H4 (cell line): ENCODE measurements at regions not wholly inside any gene's neighbourhood (a gene's known extent, or its start where the extent isn't known, plus 50 kb on each side); places are given as distances from the start of the nearest gene placed in this dataset.
"Not testable (repeated sequence)": the region's sequence is repeated elsewhere in the genome, so short reads cannot be mapped to it uniquely, and the experiment has no call there.

ENCODE experiments used
- DNase-seq: peaks from one replicate; pipeline ENCODE4 v3.0.0-alpha.2; 2015; ENCODE audit warnings: low spot score

GRCh38 chr14:53672526-53672925, 284.1 kb downstream of the BMP4 start:
- no peak for DNase-seq

DNA sequence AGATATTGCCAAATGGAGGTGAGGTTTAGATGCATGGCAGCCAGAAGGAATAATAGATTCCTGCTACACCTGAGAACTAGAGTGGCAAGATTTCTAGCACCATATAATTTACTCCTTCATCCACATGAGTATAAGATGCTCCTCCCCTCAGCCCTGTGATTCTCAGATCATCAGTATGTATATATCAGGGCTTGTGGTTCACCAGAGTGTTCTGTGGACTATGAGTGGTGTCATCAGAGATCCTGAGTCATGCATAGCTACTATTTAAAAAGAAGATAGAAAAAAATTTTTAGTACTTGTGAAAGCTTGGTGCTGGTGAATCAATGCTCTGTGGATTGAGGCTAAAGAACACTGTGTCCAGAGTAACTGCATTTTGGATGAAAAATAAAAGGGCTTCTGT, 285.9 kb downstream of the BMP4 start:
- peak; percentile 46 for DNase-seq

DNA sequence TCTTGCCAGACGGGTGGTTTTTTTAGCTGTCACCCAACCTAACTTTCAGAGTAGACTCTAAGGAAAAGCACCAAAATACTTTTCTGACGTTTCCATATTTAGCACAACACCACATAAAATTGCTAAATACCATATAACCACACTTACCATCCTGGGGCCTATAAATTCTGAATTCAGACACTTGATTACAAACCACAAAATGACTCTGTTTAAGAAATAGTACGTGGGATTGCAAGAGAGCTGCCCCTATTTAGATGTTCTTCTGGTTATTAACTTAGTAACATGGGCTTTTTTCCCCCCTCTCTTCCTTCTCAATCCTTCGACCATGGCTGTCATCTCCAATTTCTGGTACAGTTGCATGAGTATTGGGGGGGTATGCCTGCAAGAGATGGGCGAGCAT, 287.7 kb downstream of the BMP4 start:
- DNase-seq: peak; percentile 9

GRCh38 chr14:53663709-53664108, 292.9 kb downstream of the BMP4 start:
- peak; percentile 18 for DNase-seq

DNA sequence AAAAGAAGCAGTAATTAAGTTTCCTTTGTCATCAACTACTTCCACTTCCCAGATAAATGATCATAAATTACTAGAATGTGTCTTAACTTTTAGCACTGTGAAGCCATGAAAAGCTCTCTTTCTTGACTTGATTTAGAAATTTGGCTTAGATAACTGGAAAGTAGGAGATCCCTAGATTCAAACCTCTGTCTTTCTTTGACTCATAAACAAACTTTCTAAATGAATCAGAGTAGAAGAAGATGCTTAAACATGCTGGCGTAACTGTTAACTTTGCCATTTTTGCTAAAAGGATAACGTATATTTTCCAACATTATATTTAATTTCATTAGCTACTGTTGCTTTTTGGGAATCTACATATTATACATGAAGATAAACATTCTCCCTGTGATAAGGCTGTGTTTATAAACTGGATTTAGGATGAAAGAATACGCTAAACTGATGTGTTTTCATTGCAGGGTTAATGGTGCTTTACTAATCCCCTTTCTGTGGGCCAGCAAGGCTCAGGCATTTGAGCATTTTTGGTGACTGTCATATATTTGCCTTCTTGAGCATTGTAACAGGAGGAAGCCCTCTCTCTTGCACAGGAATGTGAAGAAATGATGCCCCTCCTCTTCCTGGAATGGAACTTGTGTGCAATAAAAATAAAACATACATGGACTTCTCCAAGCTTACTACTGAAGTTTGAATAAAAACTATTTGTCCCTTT, 301.4 kb downstream of the BMP4 start:
- no peak for DNase-seq

GRCh38 chr14:53652068-53652467, 304.6 kb downstream of the BMP4 start:
- DNase-seq: no peak

DNA sequence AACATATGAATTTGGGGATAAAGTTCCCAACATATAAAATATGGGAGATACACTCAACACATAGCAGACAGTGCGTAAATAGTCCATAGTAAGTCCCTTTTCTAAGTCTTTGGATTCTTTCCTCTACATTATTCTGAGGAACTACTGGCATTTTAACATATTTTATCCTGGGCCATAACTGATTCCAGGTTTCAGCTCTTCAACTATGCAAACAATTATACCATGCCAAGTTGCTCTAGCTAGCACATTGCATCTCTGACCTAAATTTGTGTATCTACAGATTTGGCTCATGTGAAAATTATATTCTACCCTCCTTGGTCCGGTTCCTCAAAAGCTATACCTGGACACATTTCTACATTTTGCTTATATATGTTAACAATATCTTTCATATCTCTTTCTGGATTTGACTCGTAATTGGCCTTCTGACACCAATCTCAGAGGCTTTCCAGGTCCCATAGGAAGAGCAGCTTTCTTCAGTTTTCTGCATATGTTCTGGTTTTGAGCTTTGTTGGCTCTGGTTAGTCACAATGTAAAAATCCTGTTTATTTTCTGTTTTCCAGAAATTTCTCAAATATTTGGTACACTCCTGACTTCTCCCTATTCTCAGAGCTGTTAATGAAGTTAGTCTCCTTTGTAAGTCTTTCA, 305.4 kb downstream of the BMP4 start:
- no peak for DNase-seq

GRCh38 chr14:53646925-53647324, 309.7 kb downstream of the BMP4 start:
- no peak for DNase-seq

- DNase-seq: no peak
Measured at GRCh38 chr14:53640695-53641094, 315.9 kb downstream of the BMP4 start.

DNA sequence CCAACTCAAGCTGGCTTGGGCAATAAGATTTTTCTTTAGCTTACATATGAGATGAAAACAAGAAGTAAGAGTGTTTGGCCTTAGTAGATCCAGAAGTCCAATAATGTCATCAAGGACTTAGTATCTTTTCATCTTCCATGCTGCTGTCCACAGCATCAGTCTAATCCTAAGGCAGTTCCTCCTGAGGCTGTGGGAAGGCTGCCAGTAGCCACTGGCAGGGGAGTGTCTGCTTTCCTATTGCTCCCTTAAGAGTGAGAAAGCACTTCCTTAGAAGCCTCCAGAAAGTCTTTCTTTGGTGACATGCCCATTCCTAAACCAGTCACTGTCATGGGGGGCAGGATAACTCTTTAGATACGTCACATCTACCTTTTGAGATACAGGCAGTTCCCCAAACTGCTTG, 317.7 kb downstream of the BMP4 start:
- no peak for DNase-seq

GRCh38 chr14:53634793-53635192, 321.8 kb downstream of the BMP4 start:
- no peak for DNase-seq

DNA sequence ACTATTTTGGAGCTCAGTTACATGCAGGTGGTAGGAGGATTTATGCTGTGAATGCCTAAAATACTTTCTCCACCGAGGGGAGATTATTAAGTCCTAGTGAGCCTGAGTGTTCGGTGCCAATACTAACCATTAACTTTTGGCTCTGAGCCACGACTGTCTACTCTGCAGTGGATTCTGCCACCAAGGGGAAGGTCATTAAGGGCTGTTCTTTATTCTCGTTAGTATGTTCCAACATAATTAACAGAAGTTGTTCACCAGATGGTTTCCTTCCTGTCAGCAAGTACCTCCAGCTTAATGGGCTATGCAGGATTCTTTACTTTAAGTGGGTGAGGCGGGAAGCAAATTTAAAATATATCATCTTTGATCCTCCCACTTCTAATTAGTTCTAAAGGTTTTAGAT, 326.3 kb downstream of the BMP4 start:
- DNase-seq: no peak

GRCh38 chr14:53628732-53629430, 327.7 kb downstream of the BMP4 start:
- DNase-seq: no peak

- no peak for DNase-seq
Measured at GRCh38 chr14:53628261-53628660, 328.4 kb downstream of the BMP4 start.

- no peak for DNase-seq
Measured at GRCh38 chr14:53626761-53627160, 329.9 kb downstream of the BMP4 start.

GRCh38 chr14:53622447-53622846, 334.2 kb downstream of the BMP4 start:
- no peak for DNase-seq

GRCh38 chr14:53621921-53622320, 334.7 kb downstream of the BMP4 start:
- no peak for DNase-seq

DNA sequence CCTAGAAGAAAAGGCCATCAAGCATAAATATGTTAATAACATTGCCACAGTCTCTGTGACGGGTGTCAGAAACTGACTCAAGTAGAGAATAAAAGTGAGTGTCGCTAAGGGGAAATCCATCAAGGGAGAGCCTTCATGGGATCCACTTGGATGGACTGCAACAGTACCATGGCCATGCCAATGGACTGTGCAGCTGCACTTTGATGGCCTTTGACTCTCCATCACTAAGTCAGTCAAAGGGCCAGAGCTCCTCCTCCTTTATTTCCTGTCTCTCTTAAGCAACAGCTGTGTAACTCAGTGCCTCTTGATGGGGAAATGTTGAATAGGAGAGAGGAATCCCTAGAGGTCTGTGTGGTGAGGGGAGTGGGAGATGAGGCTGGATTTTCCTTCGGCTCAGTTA, 335.2 kb downstream of the BMP4 start:
- no peak for DNase-seq

- DNase-seq: no peak
Measured at GRCh38 chr14:53620890-53621289, 335.7 kb downstream of the BMP4 start.

GRCh38 chr14:53620317-53620716, 336.3 kb downstream of the BMP4 start:
- DNase-seq: no peak

- no peak for DNase-seq
Measured at GRCh38 chr14:53619691-53620231, 336.9 kb downstream of the BMP4 start.

- DNase-seq: not testable (repeated sequence)
Measured at GRCh38 chr14:53616536-53616935, 340.1 kb downstream of the BMP4 start.

DNA sequence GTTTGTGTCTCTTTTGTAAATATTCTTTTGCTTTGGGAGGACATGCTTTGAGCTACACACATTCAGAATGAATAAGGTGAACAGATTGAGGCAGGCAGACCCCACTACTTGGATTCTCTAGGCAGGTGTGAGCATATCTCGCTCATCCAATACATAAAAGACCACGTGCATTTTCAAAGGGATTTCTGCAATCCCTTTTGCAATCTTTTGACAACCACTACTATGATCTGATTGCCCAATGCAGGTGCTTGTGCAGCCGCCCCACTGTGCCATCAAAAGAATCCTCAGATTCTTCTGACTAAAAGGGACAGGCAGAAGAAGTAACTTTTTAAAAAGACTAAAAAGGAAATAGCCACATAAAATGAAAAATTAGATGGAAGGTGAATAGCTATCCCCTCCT, 341.4 kb downstream of the BMP4 start:
- DNase-seq: no peak
